HG03280 (cell line): ENCODE measurements at regions not wholly inside any gene's neighbourhood (a gene's known extent, or its start where the extent isn't known, plus 50 kb on each side); places are given as distances from the start of the nearest gene placed in this dataset.
"Not testable (repeated sequence)": the region's sequence is repeated elsewhere in the genome, so short reads cannot be mapped to it uniquely, and the experiment has no call there.

Experiments used
- ATAC-seq: cut with Tn5 transposase; IDR thresholded peaks from one replicate; pipeline ENCODE4 v1.9.1; 2021; ENCODE audit warnings: mild to moderate bottlenecking, moderate library complexity; ENCODE audit not compliant: unreplicated experiment

DNA sequence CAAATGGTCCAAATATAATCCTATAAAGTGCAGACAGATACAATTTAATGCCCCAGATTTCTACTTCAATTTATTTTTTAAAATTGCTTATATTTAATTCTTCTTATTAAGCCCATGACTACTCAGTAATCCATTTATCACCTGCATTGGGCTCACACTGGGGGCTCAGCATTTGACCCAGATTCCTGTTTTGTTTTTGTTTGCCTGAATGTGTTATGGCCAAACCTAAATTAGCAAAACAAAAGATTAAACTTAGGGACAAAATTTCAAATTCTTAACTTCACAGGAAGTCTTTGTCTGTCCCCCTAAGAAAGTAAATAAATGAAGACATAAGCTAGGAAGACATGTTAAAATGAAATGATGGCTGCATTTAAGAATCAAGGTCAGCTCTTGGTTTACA lies 322.3 kb downstream of the RMST start:
- ATAC-seq: no peak

- no peak for ATAC-seq
Observed at GRCh38 chr12:97790281-97790680, 327.7 kb downstream of the RMST start.

GRCh38 chr12:97797473-97797872 lies 334.9 kb downstream of the RMST start:
- ATAC-seq: no peak

GRCh38 chr12:97800561-97800960 lies 338.0 kb downstream of the RMST start:
- ATAC-seq: no peak

GRCh38 chr12:97801471-97802059 lies 339.0 kb downstream of the RMST start:
- no peak for ATAC-seq

GRCh38 chr12:97805146-97805545 lies 342.5 kb downstream of the RMST start:
- ATAC-seq: no peak

DNA sequence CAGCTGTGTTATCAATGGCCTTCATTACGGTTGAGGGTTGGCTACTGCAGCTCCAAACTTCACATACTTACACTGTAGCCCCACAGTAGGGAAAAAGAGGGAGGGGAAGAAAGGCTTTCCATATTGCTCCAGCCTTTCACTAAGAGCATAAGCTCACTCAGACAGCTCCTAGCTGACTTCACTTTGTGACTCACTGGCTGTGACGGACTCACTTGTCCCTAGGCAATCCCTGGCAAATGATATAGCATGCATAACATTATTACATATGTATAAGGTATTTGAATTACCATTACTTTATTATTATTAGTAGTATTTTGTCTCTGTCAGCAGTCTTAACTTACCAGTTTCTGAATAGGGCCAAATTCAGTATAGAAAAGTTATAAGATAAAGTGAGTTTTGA lies 350.7 kb downstream of the RMST start:
- ATAC-seq: no peak

DNA sequence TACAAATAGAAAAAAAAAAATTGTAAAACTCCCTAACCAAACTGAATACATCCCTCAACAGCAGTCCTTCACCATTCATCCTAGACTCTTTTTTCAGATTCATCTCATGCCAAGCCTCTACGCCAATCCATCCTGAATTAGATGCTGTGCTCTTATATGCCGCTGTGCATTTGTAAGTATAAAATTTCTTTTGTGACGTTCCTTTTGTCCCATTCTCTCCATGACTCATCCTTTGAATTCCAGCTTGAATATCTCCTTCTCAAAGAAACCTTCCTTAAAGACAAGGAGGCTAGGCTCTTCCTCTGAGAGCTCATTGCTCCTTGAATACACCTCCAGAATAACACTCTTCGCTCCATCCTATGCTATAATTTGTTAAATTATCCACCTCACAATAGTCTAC lies 359.2 kb downstream of the RMST start:
- no peak for ATAC-seq

DNA sequence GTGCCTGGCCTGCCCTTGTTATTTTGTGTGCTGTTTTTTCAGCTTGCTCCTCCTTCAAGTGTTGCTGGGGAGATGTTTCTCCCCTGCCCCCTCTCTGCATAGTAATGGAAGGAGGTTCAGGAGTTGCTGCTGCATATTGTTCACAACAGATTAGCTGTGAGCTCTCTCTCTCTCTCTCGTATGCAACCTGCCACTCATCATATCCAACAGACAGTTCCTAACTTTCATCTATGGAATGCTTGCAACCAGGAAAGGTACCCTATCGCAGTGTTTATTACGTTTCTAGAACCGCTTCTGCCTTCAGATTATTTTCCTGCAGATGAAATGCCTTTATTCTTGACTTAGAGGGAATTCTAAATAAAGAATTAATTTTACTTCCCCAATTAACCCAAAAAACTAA lies 372.9 kb downstream of the RMST start:
- ATAC-seq: no peak

DNA sequence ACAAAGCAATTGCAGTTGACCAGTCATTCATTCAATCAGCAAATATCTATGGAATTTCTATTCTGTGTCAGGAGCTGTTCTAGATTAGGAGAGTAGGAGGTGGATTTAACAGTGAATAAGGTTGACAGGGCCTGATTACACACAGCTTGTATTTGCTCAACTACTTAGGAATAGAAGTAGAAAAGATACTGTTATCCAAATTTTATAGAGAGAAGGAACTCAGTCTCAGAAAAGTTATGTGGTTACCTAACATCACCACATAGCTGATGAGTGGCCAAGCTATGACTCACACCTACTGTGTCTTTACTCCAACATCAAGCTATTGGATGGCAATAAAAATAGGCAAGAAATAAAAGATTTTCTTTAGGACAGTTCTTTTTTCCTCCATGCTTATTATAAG lies 374.8 kb downstream of the RMST start:
- no peak for ATAC-seq

DNA sequence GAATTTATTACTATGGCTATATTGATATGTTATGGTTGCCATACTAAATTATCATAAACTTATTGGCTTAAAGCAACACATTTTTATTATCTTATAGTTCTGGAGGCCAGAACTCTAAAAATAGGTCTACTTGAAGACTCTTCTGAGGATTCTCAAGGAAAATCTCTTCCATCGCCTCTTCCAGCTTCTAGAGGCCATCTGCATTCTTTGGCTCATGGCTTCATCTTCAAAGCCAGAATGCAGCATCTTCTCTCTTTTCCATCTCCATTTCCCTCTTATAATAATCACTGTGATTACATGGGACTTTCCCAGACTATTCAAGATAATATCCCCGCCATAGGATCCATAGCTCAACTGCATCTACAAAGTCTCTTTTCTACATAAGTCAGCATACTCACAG lies 385.4 kb downstream of the RMST start:
- no peak for ATAC-seq

- no peak for ATAC-seq
Observed at GRCh38 chr12:97854477-97854876, 391.9 kb downstream of the RMST start.

GRCh38 chr12:97862072-97862471 lies 399.5 kb downstream of the RMST start:
- ATAC-seq: no peak

DNA sequence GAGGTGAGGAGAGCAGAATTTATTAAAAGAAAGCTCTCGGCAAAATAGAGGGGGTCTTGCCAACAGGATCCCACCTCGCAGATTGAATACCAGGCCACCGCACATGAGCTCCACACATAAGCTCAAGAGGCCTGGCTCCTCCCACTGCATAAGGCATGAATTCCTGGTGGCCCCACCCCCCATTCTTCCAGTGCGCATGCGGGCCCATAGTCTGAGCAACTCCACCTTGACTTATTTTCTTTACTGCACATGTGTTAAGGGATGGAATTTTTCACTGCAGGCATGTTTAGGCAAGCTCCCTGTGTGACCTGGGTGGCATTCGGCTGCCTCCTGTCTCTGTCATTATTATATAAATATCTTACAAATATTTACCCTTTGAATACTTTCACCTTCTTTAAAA lies 412.5 kb downstream of the RMST start:
- no peak for ATAC-seq

DNA sequence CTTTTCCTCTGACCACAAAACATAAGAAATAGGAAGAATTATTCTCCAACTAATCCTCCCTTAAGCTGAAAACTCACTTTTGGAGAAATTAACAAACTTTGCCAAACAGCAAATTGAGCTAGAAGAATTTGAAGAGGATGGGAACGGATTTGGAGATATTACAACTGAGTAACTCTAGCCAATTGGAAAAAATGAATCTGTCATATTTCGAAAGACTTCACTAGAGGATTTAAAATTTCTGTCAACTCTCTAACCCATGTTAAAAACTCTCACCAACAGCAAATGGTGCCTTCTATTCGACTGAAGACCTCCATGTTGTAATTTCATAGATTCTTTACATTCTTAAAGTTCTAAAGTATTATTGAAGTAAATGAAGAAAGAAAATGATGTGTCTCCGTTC lies 414.2 kb downstream of the RMST start:
- ATAC-seq: no peak

- ATAC-seq: no peak
Observed at GRCh38 chr12:97877404-97877803, 414.8 kb downstream of the RMST start.

DNA sequence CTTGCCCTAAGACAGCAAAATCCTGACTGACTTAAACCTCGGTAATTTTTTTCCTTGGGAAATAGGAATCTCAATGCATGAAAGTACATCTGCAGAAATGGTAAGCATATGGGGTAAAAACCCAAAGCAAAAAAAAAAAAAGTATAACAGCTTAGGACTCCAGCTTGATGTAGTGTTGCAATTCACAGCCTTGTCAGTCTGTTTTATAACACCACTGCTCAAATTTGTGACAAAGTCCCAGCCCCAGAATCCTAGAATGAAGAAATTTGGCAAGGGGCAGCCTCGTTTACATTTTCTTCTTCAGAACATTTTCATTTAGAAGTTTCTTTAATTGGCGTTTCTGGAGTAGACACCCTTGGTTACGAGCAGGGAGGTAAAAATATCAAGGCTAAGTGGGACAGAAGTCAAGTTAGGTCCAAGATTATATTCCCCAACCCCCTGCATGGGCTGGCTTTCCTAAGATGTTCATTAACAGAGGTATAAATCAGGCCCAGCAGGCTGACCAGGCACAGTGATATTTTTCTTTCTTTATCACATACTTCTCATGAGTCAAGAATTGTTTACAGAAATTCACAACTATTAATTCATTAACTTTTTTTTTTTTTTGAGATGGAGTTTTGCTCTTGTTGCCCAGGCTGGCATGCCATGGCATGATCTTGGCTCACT lies 424.0 kb downstream of the RMST start:
- ATAC-seq: no peak

GRCh38 chr12:97897881-97898280 lies 435.3 kb downstream of the RMST start:
- ATAC-seq: not testable (repeated sequence)

DNA sequence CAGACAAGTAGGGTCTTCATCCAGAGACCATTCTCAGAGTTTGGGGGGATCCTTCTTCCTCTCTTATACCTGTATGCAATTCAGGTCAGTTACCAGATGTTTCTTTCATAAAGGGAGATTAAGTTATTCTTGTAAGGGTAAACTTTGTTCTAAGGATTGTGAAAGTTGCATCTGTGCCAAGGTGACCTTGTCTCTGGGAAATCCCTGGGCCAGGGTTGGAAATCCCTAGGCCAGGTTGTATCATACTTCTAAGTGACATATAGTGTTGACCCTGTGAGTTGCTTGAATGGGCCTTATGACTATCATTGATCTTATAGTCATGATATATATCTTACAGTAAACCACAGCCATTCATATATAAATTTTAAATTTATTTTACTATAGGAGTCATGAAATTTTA lies 436.9 kb downstream of the RMST start:
- no peak for ATAC-seq

DNA sequence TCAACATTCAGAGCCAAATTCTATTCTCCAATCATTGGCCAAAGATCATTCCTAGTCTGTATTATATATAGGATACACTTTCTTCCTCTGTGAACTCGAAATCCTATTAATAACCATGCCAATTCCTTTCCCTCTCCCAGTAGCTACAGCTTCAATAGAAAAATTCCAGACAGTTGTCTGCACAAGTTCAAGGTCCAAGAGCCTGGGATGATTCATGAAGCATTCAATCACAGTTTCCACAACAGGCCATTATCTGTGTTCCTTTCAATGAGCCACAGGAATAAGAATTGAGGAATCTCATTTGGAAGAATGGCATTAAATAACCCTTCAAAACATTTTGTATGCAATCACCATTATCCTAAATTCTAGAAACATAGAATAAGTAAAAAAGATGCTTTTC lies 437.4 kb downstream of the RMST start:
- no peak for ATAC-seq

DNA sequence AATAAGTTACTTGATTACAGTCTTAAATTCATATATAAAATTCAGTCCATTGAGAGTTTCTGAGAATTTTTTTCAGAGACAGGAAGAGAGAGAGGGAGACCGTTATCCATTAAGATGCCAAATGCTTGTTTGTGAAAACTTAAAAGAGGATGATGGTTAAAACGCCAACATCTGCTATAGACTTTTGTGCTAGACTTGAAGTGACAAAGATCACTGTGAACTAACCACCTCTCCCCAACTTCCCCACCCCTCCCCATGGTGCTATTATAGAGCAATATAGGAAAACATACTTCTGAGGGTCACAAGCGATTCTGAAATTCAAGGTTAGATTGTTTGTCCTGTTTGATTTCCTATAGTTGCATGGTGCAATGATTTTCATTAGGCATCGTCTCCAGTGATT lies 440.8 kb downstream of the RMST start:
- ATAC-seq: no peak

- ATAC-seq: no peak
Observed at GRCh38 chr12:97907504-97907903, 444.9 kb downstream of the RMST start.

- ATAC-seq: no peak
Observed at GRCh38 chr12:97910559-97910958, 448.0 kb downstream of the RMST start.
